Gastrocnemius medialis (tissue), 4 donors: ENCODE measurements at regions not wholly inside any gene's neighbourhood (a gene's known extent, or its start where the extent isn't known, plus 50 kb on each side); places are given as distances from the start of the nearest gene placed in this dataset.

ENCODE experiments used
- ATAC-seq, 2 donors: fragments of 150-250 bp; one replicate each; pipeline ENCODE4 v1.9.1; 2016
- DNase-seq, 2 donors: peaks; one replicate each; pipeline ENCODE4 v3.0.0-alpha.2; 2019
- H3K27ac ChIP-seq, 4 donors: fragments of 200-600 bp; sonication (generic); 1 replicate in 1 of 4; 2 replicates in 3 of 4; pipeline ENCODE4 v1.5.1; 2016 to 2018; ENCODE audit warnings: mild to moderate bottlenecking in 2 of 4, moderate library complexity in 1 of 4
- H3K27me3 ChIP-seq, 3 donors: fragments of 200-600 bp; sonication (generic) in 2 of 3; 1 replicate in 1 of 3; 2 replicates in 2 of 3; pipeline versions ENCODE4 v1.5.1 to v1.6.0; 2016 to 2019; ENCODE audit warnings: mild to moderate bottlenecking in 1 of 3, moderate library complexity in 1 of 3
- H3K36me3 ChIP-seq, 2 donors: fragments of 200-600 bp; sonication (generic) in 1 of 2; one replicate each; pipeline ENCODE4 v1.5.1; 2017 to 2018
- H3K4me1 ChIP-seq, 2 donors: fragments of 200-600 bp; sonication (generic) in 1 of 2; one replicate each; pipeline ENCODE4 v1.5.1; 2016 to 2017; ENCODE audit warnings: mild to moderate bottlenecking in 2 of 2
- H3K4me3 ChIP-seq, 4 donors: fragments of 200-600 bp; sonication (generic) in 3 of 4; 1 replicate in 1 of 4; 2 replicates in 3 of 4; pipeline ENCODE4 v1.5.1; 2016 to 2019; ENCODE audit warnings: mild to moderate bottlenecking in 2 of 4
- H3K9me3 ChIP-seq, 3 donors: fragments of 200-600 bp; sonication (generic) in 2 of 3; 1 replicate in 1 of 3; 2 replicates in 2 of 3; pipeline ENCODE4 v1.5.1; 2016 to 2019
- POLR2A ChIP-seq, 2 donors: fragments of 450-650 bp; IDR thresholded peaks; one replicate each; pipeline ENCODE4 v1.6.1; 2017; ENCODE audit warnings: antibody characterized with exemption in 2 of 2, mild to moderate bottlenecking in 2 of 2, moderate library complexity in 2 of 2
- in situ Hi-C, 4 donors: fragments of 200-750 bp; cut with MboI; loops; one replicate each; pipeline versions ENCODE4 v1.15.0 to v1.8.0; 2017; ENCODE audit warnings: low sequenced_read_pairs in 4 of 4
- intact Hi-C: fragments of 100-400 bp; cut with DNase I; formaldehyde crosslinking; loops from one replicate; pipeline ENCODE4 v1.15.1; 2023; ENCODE audit warnings: low total_unique reads
- TF ChIP-seq, protein P1 (sequence below), 5 experiments: fragments of 450-650 bp in 3 of 5; fragments of 200-600 bp in 2 of 5; sonication (generic) in 2 of 5; IDR thresholded peaks in 4 of 5; conservative IDR thresholded peaks in 1 of 5; 1 replicate in 4 of 5; 2 replicates in 1 of 5; pipeline ENCODE4 v1.5.1; 2016 to 2019; ENCODE audit warnings: antibody characterized with exemption in 5 of 5, mild to moderate bottlenecking in 3 of 5, moderate library complexity in 3 of 5

DNA sequence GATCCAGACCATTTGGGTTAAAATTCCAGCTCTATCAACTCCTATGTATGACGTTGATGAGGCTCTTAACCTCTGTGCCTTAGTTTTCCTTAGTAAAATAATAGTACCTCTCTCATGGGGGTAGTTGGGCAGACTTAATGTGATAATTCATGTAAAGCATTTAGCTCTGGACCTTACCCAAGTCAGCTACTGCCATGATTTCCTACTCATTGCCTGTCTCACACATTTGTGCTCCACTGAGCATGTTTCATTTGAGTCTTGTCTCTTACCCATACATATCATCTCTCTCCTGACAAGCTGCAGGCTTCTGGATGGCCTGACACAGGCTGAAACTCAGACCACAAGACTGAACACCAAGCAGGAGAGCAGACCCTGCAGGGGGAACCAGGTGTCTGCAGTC is 77.7 kb upstream of the ZBTB40 start:
- TF ChIP-seq, protein P1, sequence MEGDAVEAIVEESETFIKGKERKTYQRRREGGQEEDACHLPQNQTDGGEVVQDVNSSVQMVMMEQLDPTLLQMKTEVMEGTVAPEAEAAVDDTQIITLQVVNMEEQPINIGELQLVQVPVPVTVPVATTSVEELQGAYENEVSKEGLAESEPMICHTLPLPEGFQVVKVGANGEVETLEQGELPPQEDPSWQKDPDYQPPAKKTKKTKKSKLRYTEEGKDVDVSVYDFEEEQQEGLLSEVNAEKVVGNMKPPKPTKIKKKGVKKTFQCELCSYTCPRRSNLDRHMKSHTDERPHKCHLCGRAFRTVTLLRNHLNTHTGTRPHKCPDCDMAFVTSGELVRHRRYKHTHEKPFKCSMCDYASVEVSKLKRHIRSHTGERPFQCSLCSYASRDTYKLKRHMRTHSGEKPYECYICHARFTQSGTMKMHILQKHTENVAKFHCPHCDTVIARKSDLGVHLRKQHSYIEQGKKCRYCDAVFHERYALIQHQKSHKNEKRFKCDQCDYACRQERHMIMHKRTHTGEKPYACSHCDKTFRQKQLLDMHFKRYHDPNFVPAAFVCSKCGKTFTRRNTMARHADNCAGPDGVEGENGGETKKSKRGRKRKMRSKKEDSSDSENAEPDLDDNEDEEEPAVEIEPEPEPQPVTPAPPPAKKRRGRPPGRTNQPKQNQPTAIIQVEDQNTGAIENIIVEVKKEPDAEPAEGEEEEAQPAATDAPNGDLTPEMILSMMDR (IDR thresholded peaks at IDR 0.05 in 4 of 5, conservative IDR thresholded peaks at IDR 0.05 in 1 of 5), result no peak
- no peak for TF ChIP-seq POLR2A (IDR thresholded peaks at IDR 0.05)
- in situ Hi-C loops, result no loop called here
- Histone ChIP-seq H3K27ac (no peak overlapping the region), H3K4me3 (no peak overlapping the region), H3K4me1 (no peaks in the 10 kb centered on the region), H3K27me3 (peaks cover 0 to 3% (median 3%) of the 10 kb centered on the region in 3 donors), H3K9me3 (no peaks in the 10 kb centered on the region), H3K36me3 (no peaks in the 10 kb centered on the region)
- DNase-seq (no peak), ATAC-seq (no peak)
- intact Hi-C loops, result no loop called here

DNA sequence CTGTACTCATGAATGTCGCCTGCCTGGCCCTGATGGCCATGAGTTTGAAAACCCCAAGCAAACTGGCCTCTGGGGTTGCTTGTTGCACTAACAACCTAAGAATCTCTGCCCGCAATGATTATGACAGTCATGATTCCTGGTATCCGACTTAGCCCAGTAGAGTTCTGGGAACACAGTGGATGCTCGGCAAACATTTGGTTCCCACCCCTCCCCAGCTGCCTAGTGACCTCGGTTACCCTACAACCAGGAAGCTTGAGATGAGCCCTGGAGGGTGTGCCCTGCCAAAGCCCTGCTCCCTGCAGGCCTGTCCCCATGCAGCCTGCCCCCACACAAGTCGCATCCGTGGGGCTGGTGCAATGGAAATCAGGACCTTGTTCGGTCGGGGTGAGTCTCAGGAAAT is 76.0 kb upstream of the ZBTB40 start:
- intact Hi-C loops (no loop called here), in situ Hi-C loops (no loop called here)
- TF ChIP-seq, protein P1 (IDR thresholded peaks at IDR 0.05 in 4 of 5, conservative IDR thresholded peaks at IDR 0.05 in 1 of 5), result no peak
- no peak for TF ChIP-seq POLR2A (IDR thresholded peaks at IDR 0.05)
- no peaks in the 10 kb centered on the region for H3K9me3 ChIP-seq
- DNase-seq (no peak), ATAC-seq (no peak)
- no peak overlapping the region for H3K4me3 ChIP-seq
- H3K27me3 ChIP-seq, result peaks cover 3 to 11% (median 6%) of the 10 kb centered on the region in 3 donors
- no peaks in the 10 kb centered on the region for H3K36me3 ChIP-seq
- H3K27ac ChIP-seq, result no peak overlapping the region
- H3K4me1 ChIP-seq, result no peaks in the 10 kb centered on the region

DNA sequence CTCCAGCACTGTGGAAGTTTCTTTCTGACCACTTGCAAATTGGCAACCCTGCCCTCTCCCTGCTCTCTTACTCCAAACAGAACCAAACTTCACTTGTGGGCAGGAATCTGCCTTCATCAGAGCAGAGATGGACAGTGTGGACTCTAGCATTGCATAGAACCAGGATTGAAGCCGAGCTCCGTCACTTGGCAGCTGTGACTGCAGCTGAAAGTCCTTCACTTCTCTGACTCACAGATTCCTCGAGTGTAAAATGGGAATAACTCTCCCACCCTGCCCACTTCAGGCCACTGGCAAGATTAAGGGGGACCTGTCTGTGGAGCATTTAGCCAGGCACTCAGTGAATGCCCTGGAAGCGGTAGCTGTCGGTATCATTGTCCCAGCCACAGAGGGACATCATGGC is 75.7 kb upstream of the ZBTB40 start:
- in situ Hi-C loops, result no loop called here
- Histone ChIP-seq H3K9me3 (no peaks in the 10 kb centered on the region), H3K36me3 (no peaks in the 10 kb centered on the region), H3K4me1 (no peaks in the 10 kb centered on the region), H3K4me3 (no peak overlapping the region), H3K27ac (no peak overlapping the region), H3K27me3 (peaks cover 0 to 10% (median 9%) of the 10 kb centered on the region in 3 donors)
- DNase-seq, result no peak
- no peak for TF ChIP-seq POLR2A (IDR thresholded peaks at IDR 0.05)
- TF ChIP-seq, protein P1 (IDR thresholded peaks at IDR 0.05 in 4 of 5, conservative IDR thresholded peaks at IDR 0.05 in 1 of 5), result no peak
- intact Hi-C loops, result no loop called here
- ATAC-seq, result no peak

DNA sequence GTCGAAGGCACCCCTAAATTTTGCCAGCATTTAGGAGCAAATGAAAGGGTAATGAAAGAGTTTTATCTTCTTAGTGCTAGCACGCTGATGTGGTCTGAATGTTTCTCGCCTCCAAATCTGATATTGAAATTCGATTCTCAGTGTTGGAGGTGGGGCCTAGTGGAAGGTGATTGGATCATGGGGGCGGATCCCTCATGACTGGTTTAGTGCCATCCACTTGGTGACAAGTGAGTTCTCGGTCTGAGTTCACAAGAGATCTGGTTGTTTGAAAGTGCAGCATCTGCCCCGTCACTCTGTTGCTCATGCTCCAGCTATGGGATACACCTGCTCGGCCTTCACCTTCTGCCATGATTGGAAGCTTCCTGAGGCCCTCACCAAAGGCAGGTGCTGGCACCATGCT is 75.1 kb upstream of the ZBTB40 start:
- Histone ChIP-seq H3K4me1 (no peaks in the 10 kb centered on the region), H3K4me3 (no peak overlapping the region), H3K36me3 (no peaks in the 10 kb centered on the region), H3K9me3 (no peaks in the 10 kb centered on the region), H3K27ac (no peak overlapping the region), H3K27me3 (peaks cover 0 to 10% (median 9%) of the 10 kb centered on the region in 3 donors)
- no peak for ATAC-seq
- intact Hi-C loops (no loop called here), in situ Hi-C loops (no loop called here)
- TF ChIP-seq, protein P1 (IDR thresholded peaks at IDR 0.05 in 4 of 5, conservative IDR thresholded peaks at IDR 0.05 in 1 of 5), result no peak
- no peak for TF ChIP-seq POLR2A (IDR thresholded peaks at IDR 0.05)
- no peak for DNase-seq

GRCh38 chr1:22376976-22377375 is 74.7 kb upstream of the ZBTB40 start:
- Histone ChIP-seq H3K36me3 (no peaks in the 10 kb centered on the region), H3K27ac (no peak overlapping the region), H3K4me3 (no peak overlapping the region), H3K4me1 (no peaks in the 10 kb centered on the region), H3K9me3 (no peaks in the 10 kb centered on the region), H3K27me3 (peaks cover under 1 to 10% (median 10%) of the 10 kb centered on the region in 3 donors)
- DNase-seq (no peak), ATAC-seq (no peak)
- intact Hi-C loops, result no loop called here
- in situ Hi-C loops, result no loop called here
- TF ChIP-seq, protein P1 (IDR thresholded peaks at IDR 0.05 in 4 of 5, conservative IDR thresholded peaks at IDR 0.05 in 1 of 5), result no peak
- TF ChIP-seq POLR2A (IDR thresholded peaks at IDR 0.05), result no peak
